BE2C (cell line): ENCODE measurements at regions not wholly inside any gene's neighbourhood (a gene's known extent, or its start where the extent isn't known, plus 50 kb on each side); places are given as distances from the start of the nearest gene placed in this dataset.

ENCODE experiments used
- DNase-seq: peaks from one replicate; pipeline ENCODE4 v3.0.0-alpha.2; 2020
- H3K27me3 ChIP-seq: fragments of 250-450 bp; sonication (Bioruptor Pico); 2 replicates; pipeline ENCODE4 v1.5.1; 2020; ENCODE audit warnings: mild to moderate bottlenecking
- H3K36me3 ChIP-seq: fragments of 250-450 bp; sonication (Bioruptor Pico); 2 replicates; pipeline ENCODE4 v1.5.1; 2020; ENCODE audit warnings: mild to moderate bottlenecking
- H3K4me1 ChIP-seq: fragments of 250-450 bp; sonication (Bioruptor Pico); 2 replicates; pipeline ENCODE4 v1.5.1; 2020
- H3K4me3 ChIP-seq: 2 replicates; pipeline ENCODE4 v1.5.1; 2011; ENCODE audit warnings: low read depth, low read length
- H3K9me3 ChIP-seq: fragments of 250-450 bp; sonication (Bioruptor Pico); 2 replicates; pipeline ENCODE4 v1.5.1; 2020
- TF ChIP-seq, protein P1 (sequence below): IDR thresholded peaks from 2 replicates; pipeline ENCODE4 v1.5.1; 2012; ENCODE audit warnings: mild to moderate bottlenecking, low read depth, low read length

DNA sequence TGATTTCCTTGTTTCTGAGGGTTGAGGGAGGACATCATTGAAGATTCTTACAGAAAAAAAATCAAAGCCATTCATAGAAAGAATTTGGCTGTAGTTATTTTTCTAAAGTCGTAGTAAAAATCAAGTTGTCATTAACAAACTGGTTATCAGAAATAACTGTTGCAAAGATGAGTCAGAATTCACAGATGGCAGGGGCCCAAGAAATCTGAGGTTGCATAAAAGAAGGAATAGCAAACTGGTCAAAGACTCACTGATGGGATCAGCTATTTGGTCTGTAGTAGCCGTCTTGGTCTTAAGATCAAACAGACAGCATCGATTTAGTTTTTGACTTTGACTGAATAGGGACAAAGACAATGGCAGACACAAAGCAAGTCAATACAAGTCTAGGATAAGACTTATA is 334.3 kb downstream of the FIGN start:
- Histone ChIP-seq H3K27me3 (no peaks in the 10 kb centered on the region), H3K4me3 (no peak overlapping the region), H3K36me3 (no peaks in the 10 kb centered on the region), H3K4me1 (no peaks in the 10 kb centered on the region), H3K9me3 (no peaks in the 10 kb centered on the region)
- TF ChIP-seq, protein P1, sequence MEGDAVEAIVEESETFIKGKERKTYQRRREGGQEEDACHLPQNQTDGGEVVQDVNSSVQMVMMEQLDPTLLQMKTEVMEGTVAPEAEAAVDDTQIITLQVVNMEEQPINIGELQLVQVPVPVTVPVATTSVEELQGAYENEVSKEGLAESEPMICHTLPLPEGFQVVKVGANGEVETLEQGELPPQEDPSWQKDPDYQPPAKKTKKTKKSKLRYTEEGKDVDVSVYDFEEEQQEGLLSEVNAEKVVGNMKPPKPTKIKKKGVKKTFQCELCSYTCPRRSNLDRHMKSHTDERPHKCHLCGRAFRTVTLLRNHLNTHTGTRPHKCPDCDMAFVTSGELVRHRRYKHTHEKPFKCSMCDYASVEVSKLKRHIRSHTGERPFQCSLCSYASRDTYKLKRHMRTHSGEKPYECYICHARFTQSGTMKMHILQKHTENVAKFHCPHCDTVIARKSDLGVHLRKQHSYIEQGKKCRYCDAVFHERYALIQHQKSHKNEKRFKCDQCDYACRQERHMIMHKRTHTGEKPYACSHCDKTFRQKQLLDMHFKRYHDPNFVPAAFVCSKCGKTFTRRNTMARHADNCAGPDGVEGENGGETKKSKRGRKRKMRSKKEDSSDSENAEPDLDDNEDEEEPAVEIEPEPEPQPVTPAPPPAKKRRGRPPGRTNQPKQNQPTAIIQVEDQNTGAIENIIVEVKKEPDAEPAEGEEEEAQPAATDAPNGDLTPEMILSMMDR, result no peak
- DNase-seq, result no peak

GRCh38 chr2:163397451-163397850 is 338.4 kb downstream of the FIGN start:
- Histone ChIP-seq H3K4me3 (no peak overlapping the region), H3K9me3 (no peaks in the 10 kb centered on the region), H3K4me1 (no peaks in the 10 kb centered on the region), H3K36me3 (no peaks in the 10 kb centered on the region), H3K27me3 (no peaks in the 10 kb centered on the region)
- TF ChIP-seq, protein P1, result no peak
- DNase-seq, result no peak

DNA sequence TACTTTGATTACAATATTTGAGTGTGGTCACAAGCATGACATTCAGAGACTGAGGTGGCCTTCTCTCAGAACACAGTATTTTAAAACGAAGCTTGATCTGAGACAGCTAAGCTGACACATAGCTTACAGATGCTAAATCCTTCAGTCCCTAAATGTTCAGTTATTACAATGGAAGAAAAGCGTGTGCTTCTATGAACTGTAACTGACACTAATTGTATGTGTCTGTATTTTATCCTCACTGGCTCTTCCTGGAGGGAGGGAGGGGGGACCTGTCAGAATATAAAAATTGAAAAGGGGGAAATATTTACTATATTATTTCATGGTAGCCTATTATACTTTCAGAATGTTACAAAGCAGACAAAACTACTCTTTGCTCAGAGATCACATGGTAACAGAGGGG is 340.2 kb downstream of the FIGN start:
- H3K9me3 ChIP-seq, result no peaks in the 10 kb centered on the region
- DNase-seq, result no peak
- no peaks in the 10 kb centered on the region for H3K4me1 ChIP-seq
- no peak overlapping the region for H3K4me3 ChIP-seq
- no peaks in the 10 kb centered on the region for H3K36me3 ChIP-seq
- no peaks in the 10 kb centered on the region for H3K27me3 ChIP-seq
- TF ChIP-seq, protein P1, result no peak

- Histone ChIP-seq H3K4me3 (no peak overlapping the region), H3K4me1 (no peaks in the 10 kb centered on the region), H3K9me3 (no peaks in the 10 kb centered on the region), H3K36me3 (no peaks in the 10 kb centered on the region), H3K27me3 (no peaks in the 10 kb centered on the region)
- TF ChIP-seq, protein P1, result no peak
- DNase-seq, result no peak
Measured at GRCh38 chr2:163389838-163390237, 346.0 kb downstream of the FIGN start.

- Histone ChIP-seq H3K4me3 (no peak overlapping the region), H3K9me3 (no peaks in the 10 kb centered on the region), H3K4me1 (no peaks in the 10 kb centered on the region), H3K27me3 (no peaks in the 10 kb centered on the region), H3K36me3 (no peaks in the 10 kb centered on the region)
- no peak for DNase-seq
- TF ChIP-seq, protein P1, result no peak
Measured at GRCh38 chr2:163375472-163375871, 360.3 kb downstream of the FIGN start.

DNA sequence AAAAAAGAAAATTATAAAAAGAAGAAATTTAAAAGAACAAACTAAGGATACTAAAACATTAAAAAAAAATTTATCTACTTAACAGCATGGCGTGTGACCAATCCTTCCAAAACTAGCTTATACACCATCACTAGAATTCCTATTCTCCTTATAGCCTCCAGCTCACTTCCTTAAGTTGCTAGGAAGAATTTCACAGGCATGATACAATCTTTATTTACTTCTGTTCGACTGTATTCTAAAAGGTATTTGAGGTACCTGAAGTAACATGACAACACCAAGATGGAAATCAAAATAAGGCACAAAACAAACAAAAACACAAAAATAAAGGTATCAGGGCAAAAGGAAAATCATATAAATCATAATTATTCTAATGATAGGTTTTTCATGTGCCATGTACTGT is 360.7 kb downstream of the FIGN start:
- H3K27me3 ChIP-seq, result no peaks in the 10 kb centered on the region
- no peaks in the 10 kb centered on the region for H3K9me3 ChIP-seq
- no peaks in the 10 kb centered on the region for H3K36me3 ChIP-seq
- TF ChIP-seq, protein P1, result no peak
- no peak for DNase-seq
- no peak overlapping the region for H3K4me3 ChIP-seq
- no peaks in the 10 kb centered on the region for H3K4me1 ChIP-seq
